ENCODE measurements at regions not wholly inside any gene's neighbourhood (a gene's known extent, or its start where the extent isn't known, plus 50 kb on each side); places are given as distances from the start of the nearest gene placed in this dataset.

GRCh38 chr3:963255-963654 lies 129.6 kb upstream of the CNTN6 start:
- no peak for DNase-seq

- DNase-seq = no peak
These were observed 129.1 kb upstream of the CNTN6 start for GRCh38 chr3:963755-964154.

GRCh38 chr3:965826-966225 lies 127.0 kb upstream of the CNTN6 start:
- DNase-seq = no peak

GRCh38 chr3:966341-966740 lies 126.5 kb upstream of the CNTN6 start:
- DNase-seq = no peak

GRCh38 chr3:973340-973739 lies 119.5 kb upstream of the CNTN6 start:
- DNase-seq = no peak

GRCh38 chr3:976006-976405 lies 116.8 kb upstream of the CNTN6 start:
- no peak for DNase-seq

GRCh38 chr3:981156-981555 lies 111.7 kb upstream of the CNTN6 start:
- DNase-seq = no peak

GRCh38 chr3:988785-989184 lies 104.0 kb upstream of the CNTN6 start:
- no peak for DNase-seq

GRCh38 chr3:992871-993270 lies 100.0 kb upstream of the CNTN6 start:
- DNase-seq = no peak

- no peak for DNase-seq
These were observed 90.8 kb upstream of the CNTN6 start for GRCh38 chr3:1002010-1002409.

- no peak for DNase-seq
These were observed 85.0 kb upstream of the CNTN6 start for GRCh38 chr3:1007866-1008265.

- no peak for DNase-seq
These were observed 82.6 kb upstream of the CNTN6 start for GRCh38 chr3:1010228-1010627.

GRCh38 chr3:1015826-1016225 lies 77.0 kb upstream of the CNTN6 start:
- no peak for DNase-seq

GRCh38 chr3:1017870-1018269 lies 75.0 kb upstream of the CNTN6 start:
- no peak for DNase-seq

GRCh38 chr3:1019157-1019556 lies 73.7 kb upstream of the CNTN6 start:
- DNase-seq = no peak

- DNase-seq = no peak
These were observed 66.4 kb upstream of the CNTN6 start for GRCh38 chr3:1026395-1026794.

- DNase-seq = no peak
These were observed 56.5 kb upstream of the CNTN6 start for GRCh38 chr3:1036207-1036826.

GRCh38 chr3:1037631-1038030 lies 55.2 kb upstream of the CNTN6 start:
- no peak for DNase-seq

Measured in stimulated activated CD8-positive, alpha-beta memory T cell treated with anti-CD3 and anti-CD28 coated beads, Interleukin-4, amount 100 ng/mL, for 48 hours (primary cell).